ENCODE measurements at regions not wholly inside any gene's neighbourhood (a gene's known extent, or its start where the extent isn't known, plus 50 kb on each side); places are given as distances from the start of the nearest gene placed in this dataset.

GRCh38 chr5:20129501-20129900 lies 141.5 kb upstream of the CDH18 start:
- TF ChIP-seq, protein P1, sequence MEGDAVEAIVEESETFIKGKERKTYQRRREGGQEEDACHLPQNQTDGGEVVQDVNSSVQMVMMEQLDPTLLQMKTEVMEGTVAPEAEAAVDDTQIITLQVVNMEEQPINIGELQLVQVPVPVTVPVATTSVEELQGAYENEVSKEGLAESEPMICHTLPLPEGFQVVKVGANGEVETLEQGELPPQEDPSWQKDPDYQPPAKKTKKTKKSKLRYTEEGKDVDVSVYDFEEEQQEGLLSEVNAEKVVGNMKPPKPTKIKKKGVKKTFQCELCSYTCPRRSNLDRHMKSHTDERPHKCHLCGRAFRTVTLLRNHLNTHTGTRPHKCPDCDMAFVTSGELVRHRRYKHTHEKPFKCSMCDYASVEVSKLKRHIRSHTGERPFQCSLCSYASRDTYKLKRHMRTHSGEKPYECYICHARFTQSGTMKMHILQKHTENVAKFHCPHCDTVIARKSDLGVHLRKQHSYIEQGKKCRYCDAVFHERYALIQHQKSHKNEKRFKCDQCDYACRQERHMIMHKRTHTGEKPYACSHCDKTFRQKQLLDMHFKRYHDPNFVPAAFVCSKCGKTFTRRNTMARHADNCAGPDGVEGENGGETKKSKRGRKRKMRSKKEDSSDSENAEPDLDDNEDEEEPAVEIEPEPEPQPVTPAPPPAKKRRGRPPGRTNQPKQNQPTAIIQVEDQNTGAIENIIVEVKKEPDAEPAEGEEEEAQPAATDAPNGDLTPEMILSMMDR (IDR thresholded peaks at IDR 0.05): no peak
- TF ChIP-seq, protein P2, sequence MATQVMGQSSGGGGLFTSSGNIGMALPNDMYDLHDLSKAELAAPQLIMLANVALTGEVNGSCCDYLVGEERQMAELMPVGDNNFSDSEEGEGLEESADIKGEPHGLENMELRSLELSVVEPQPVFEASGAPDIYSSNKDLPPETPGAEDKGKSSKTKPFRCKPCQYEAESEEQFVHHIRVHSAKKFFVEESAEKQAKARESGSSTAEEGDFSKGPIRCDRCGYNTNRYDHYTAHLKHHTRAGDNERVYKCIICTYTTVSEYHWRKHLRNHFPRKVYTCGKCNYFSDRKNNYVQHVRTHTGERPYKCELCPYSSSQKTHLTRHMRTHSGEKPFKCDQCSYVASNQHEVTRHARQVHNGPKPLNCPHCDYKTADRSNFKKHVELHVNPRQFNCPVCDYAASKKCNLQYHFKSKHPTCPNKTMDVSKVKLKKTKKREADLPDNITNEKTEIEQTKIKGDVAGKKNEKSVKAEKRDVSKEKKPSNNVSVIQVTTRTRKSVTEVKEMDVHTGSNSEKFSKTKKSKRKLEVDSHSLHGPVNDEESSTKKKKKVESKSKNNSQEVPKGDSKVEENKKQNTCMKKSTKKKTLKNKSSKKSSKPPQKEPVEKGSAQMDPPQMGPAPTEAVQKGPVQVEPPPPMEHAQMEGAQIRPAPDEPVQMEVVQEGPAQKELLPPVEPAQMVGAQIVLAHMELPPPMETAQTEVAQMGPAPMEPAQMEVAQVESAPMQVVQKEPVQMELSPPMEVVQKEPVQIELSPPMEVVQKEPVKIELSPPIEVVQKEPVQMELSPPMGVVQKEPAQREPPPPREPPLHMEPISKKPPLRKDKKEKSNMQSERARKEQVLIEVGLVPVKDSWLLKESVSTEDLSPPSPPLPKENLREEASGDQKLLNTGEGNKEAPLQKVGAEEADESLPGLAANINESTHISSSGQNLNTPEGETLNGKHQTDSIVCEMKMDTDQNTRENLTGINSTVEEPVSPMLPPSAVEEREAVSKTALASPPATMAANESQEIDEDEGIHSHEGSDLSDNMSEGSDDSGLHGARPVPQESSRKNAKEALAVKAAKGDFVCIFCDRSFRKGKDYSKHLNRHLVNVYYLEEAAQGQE (IDR thresholded peaks at IDR 0.05; ENCODE audit: insufficient read depth in 1 of 2, low read depth in 2 of 2, low read length in 1 of 2): no peak
- TF ChIP-seq POLR2AphosphoS5 (IDR thresholded peaks at IDR 0.05; ENCODE audit: low read depth, low read length): no peak
- no peak for TF ChIP-seq TCF7L2 (IDR thresholded peaks at IDR 0.05; ENCODE audit: low read depth, low read length)
